Neutrophil (primary cell): ENCODE measurements at regions not wholly inside any gene's neighbourhood (a gene's known extent, or its start where the extent isn't known, plus 50 kb on each side); places are given as distances from the start of the nearest gene placed in this dataset.
"Not testable (repeated sequence)": the region's sequence is repeated elsewhere in the genome, so short reads cannot be mapped to it uniquely, and the experiment has no call there.

Experiments
- H3K27ac ChIP-seq: fragments of 200-600 bp; sonication (generic); 2 replicates; pipeline ENCODE4 v1.5.1; 2016; ENCODE audit warnings: mild to moderate bottlenecking, moderate library complexity
- H3K27me3 ChIP-seq: fragments of 200-600 bp; sonication (generic); 2 replicates; pipeline ENCODE4 v1.6.0; 2016; ENCODE audit warnings: mild to moderate bottlenecking
- H3K36me3 ChIP-seq: fragments of 200-600 bp; sonication (generic); 2 replicates; pipeline ENCODE4 v1.5.1; 2017
- H3K4me1 ChIP-seq, 2 experiments: fragments of 200-600 bp in 1 of 2; sonication (generic) in 1 of 2; 1 replicate in 1 of 2; 2 replicates in 1 of 2; pipeline versions ENCODE4 v1.5.1 to v1.6.1; 2013 to 2016; ENCODE audit warnings: low read depth in 1 of 2, low read length in 1 of 2, mild to moderate bottlenecking in 1 of 2, moderate library complexity in 1 of 2; ENCODE audit not compliant: control insufficient read depth in 1 of 2, insufficient read depth in 1 of 2
- H3K4me3 ChIP-seq, 2 experiments: fragments of 200-600 bp in 1 of 2; sonication (generic) in 1 of 2; 1 replicate in 1 of 2; 2 replicates in 1 of 2; pipeline ENCODE4 v1.5.1; 2013 to 2016; ENCODE audit warnings: low read depth in 1 of 2, low read length in 1 of 2, mild to moderate bottlenecking in 1 of 2, moderate library complexity in 1 of 2
- H3K9me3 ChIP-seq: fragments of 200-600 bp; sonication (generic); 2 replicates; pipeline ENCODE4 v1.5.1; 2016
- TF ChIP-seq, protein P1 (sequence below): fragments of 200-600 bp; sonication (generic); IDR thresholded peaks from 2 replicates; pipeline ENCODE4 v1.5.1; 2016; ENCODE audit warnings: antibody characterized with exemption

DNA sequence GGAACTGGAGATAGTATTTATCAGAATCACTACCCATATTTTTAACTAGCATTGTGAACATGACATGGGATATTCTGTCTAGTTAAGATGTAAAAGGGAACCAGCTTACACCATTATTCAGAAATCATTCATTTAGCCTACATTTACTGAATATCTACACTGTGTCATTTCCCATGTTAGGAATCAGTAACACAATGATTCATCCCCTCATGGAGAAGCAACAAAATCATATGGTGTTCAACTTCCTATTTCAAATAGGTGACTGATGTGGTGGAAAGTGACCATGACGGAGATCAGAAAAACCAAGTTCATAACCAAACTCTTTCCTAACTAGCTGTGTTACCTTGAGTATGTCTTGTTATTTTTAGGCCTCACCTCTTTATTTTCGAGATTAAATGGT lies 550.0 kb upstream of the TUSC1 start:
- Histone ChIP-seq H3K9me3 (no peaks in the 10 kb centered on the region), H3K4me1 (no peaks in the 10 kb centered on the region), H3K27ac (no peak overlapping the region), H3K36me3 (no peaks in the 10 kb centered on the region), H3K27me3 (no peaks in the 10 kb centered on the region), H3K4me3 (no peak overlapping the region)
- TF ChIP-seq, protein P1, sequence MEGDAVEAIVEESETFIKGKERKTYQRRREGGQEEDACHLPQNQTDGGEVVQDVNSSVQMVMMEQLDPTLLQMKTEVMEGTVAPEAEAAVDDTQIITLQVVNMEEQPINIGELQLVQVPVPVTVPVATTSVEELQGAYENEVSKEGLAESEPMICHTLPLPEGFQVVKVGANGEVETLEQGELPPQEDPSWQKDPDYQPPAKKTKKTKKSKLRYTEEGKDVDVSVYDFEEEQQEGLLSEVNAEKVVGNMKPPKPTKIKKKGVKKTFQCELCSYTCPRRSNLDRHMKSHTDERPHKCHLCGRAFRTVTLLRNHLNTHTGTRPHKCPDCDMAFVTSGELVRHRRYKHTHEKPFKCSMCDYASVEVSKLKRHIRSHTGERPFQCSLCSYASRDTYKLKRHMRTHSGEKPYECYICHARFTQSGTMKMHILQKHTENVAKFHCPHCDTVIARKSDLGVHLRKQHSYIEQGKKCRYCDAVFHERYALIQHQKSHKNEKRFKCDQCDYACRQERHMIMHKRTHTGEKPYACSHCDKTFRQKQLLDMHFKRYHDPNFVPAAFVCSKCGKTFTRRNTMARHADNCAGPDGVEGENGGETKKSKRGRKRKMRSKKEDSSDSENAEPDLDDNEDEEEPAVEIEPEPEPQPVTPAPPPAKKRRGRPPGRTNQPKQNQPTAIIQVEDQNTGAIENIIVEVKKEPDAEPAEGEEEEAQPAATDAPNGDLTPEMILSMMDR: no peak

DNA sequence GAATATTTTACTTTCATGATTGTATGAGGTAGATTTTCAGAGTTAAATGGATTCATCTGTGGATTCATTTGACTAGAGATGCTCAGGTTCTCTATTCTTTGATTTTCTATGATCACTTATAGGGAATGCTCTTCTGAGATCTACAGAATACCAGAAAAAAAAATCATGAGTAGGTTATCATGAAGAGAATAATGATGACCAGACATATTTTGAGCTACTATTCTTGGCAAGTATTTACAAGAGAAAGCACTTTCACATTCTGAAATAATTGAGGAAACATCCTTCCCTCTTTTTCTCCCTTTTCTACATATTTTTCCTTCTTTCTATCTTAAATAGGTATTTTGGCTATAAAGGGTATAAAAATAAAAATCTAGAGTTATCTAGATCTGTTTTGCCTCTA lies 543.0 kb upstream of the TUSC1 start:
- no peak overlapping the region for H3K4me3 ChIP-seq
- H3K27me3 ChIP-seq: no peaks in the 10 kb centered on the region
- no peaks in the 10 kb centered on the region for H3K9me3 ChIP-seq
- no peaks in the 10 kb centered on the region for H3K36me3 ChIP-seq
- no peaks in the 10 kb centered on the region for H3K4me1 ChIP-seq
- TF ChIP-seq, protein P1: no peak
- no peak overlapping the region for H3K27ac ChIP-seq

DNA sequence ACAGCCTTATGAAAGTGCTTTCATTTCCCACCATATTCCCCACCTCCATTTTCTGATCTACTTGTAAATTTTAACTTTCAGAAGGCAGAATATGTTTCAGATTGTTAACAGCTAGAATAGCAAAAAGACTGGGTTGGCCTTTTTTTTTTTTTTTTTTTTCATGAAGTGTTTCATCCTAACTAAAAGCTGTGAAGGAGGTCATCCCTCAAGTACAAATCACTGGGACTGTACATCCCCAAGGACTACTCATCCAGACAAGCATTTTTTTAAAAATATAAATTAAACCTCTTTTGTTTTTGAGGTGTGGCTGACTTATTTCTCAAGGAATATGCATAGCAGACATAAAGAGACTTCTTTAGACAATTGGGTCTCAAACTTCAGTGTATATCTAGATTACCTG lies 542.1 kb upstream of the TUSC1 start:
- Histone ChIP-seq H3K4me1 (no peaks in the 10 kb centered on the region), H3K27me3 (no peaks in the 10 kb centered on the region), H3K36me3 (no peaks in the 10 kb centered on the region), H3K27ac (no peak overlapping the region), H3K9me3 (no peaks in the 10 kb centered on the region), H3K4me3 (no peak overlapping the region)
- TF ChIP-seq, protein P1: no peak

DNA sequence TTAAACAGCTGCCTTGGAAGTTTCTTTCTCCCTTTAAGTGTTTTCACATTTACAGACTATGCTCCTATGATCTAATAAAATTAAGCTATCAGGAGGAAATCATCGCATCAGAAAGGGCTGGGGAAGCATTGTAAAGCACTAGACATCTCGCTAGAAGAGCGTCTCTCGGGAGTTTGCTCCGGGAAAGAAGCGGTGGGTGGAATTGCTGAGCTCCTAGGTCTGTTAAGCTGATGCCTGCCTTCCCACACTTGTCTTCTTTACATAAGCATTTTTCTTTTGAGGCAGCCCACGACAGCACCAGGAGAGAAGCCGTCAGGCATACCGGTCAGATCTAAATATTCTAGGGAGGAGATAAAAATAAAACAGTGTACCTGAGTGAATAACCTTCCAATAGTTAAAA lies 541.7 kb upstream of the TUSC1 start:
- TF ChIP-seq, protein P1: no peak
- H3K36me3 ChIP-seq: no peaks in the 10 kb centered on the region

DNA sequence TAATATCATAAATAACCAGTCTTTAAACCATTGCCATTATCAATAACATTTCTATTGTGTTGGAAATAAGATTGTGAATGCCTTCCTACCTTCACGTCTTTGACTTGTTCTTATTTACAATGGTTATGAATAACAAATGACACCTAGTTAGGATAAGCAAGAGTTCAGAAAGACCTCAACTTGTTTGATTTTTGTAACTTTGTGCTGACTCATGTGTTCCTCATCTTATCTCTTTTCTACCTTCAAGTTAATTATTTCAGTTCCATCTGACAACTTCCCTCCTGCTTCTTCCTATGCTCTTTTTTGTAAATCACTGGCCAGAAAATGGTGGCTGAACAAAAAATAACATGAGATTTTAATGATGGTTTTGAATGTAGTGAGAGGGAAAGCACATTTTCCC lies 538.5 kb upstream of the TUSC1 start:
- no peak overlapping the region for H3K27ac ChIP-seq
- no peak overlapping the region for H3K4me3 ChIP-seq
- H3K27me3 ChIP-seq: no peaks in the 10 kb centered on the region
- H3K4me1 ChIP-seq: no peaks in the 10 kb centered on the region
- no peaks in the 10 kb centered on the region for H3K9me3 ChIP-seq
- TF ChIP-seq, protein P1: no peak
- no peaks in the 10 kb centered on the region for H3K36me3 ChIP-seq

More for the DNA sequence above, 541.7 kb upstream of the TUSC1 start:
- Histone ChIP-seq H3K27me3 (no peaks in the 10 kb centered on the region), H3K9me3 (no peaks in the 10 kb centered on the region), H3K4me1 (no peaks in the 10 kb centered on the region), H3K27ac (no peak overlapping the region), H3K4me3 (no peak overlapping the region)

DNA sequence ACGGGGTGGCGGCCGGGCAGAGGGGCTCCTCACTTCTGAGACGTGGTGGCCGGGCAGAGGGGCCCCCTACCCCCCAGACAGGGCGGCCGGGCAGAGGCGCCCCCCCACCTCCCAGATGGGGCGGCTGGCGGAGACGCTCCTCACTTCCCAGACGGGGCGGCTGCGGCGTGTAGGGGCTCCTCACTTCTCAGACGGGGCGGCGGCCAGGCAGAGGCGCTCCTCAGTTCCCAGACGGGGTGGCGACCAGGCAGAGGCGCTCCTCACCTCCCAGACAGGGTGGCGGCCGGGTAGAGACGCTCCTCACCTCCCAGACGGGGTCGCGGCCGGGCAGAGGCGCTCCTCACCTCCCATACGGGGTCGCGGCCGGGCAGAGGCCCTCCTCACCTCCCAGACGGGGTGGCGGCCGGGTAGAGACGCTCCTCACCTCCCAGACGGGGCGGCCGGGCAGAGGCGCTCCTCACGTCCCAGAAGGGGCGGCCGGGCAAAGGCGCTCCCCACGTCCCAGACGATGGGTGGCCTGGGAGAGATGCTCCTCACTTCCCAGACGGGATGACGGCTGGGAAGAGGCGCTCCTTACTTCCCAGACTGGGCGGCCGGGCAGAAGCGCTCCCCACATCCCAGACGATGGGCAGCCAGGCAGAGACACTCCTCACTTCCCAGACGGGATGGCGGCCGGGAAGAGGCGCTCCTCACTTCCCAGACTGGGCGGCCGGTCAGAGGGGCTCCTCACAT lies 536.6 kb upstream of the TUSC1 start:
- H3K36me3 ChIP-seq, H3K4me1 ChIP-seq, H3K27me3 ChIP-seq, H3K27ac ChIP-seq, H3K4me3 ChIP-seq, H3K9me3 ChIP-seq: not testable (repeated sequence)
